HCT116 (cell line): ENCODE measurements at regions not wholly inside any gene's neighbourhood (a gene's known extent, or its start where the extent isn't known, plus 50 kb on each side); places are given as distances from the start of the nearest gene placed in this dataset.

Source experiments
- ATAC-seq: fragments of 200-7000 bp; cut with Tn5 transposase; 2 replicates; pipeline ENCODE4 v1.9.1; 2020; ENCODE audit warnings: mild to moderate bottlenecking, moderate library complexity
- BruUV-seq: library from RNA; stranded (reverse); fragments of 400-500 nt; replicated peaks from 2 replicates; lab custom pipeline; 2021; lab: Mats Ljungman, UMichigan
- CTCF ChIA-PET: fragments of 300-600 bp; sonication (Branson Sonifier 250); formaldehyde crosslinking; loops from one replicate; lab custom pipeline; 2021; ENCODE audit warnings: antibody characterized with exemption; lab: Charles Lee
- POLR2A ChIA-PET: fragments of 300-600, 350-600 bp; sonication (Branson Sonifier 250); formaldehyde crosslinking; loops from one replicate; lab custom pipeline; 2021; ENCODE audit warnings: antibody characterized with exemption; lab: Charles Lee
- RAD21 ChIA-PET, 2 experiments: fragments of 300-600 bp; sonication (Branson Sonifier 250); formaldehyde crosslinking; loops; one replicate each; lab custom pipeline; 2023; ENCODE audit warnings: low total read pairs in 2 of 2; ENCODE audit not compliant: uncharacterized antibody in 2 of 2, unreplicated experiment in 2 of 2, low non-redundant PET in 1 of 2; lab: Charles Lee
- DNase-seq: peaks from one replicate; pipeline ENCODE4 v3.0.0-alpha.2; 2010; ENCODE audit warnings: low read depth, low spot score
- H2AFZ ChIP-seq: fragments of 200-600 bp; shearing (Covaris generic), sonication (generic); 2 replicates; pipeline ENCODE4 v1.6.1; 2017; ENCODE audit warnings: low read depth, mixed run types, mixed read lengths, antibody characterized with exemption, low read length; ENCODE audit not compliant: poor library complexity, severe bottlenecking
- H3K27ac ChIP-seq: 2 replicates; pipeline ENCODE4 v1.5.1; 2012; ENCODE audit warnings: low read depth, low read length
- H3K27me3 ChIP-seq: fragments of 200-600 bp; sonication (generic); 2 replicates; pipeline ENCODE4 v1.6.1; 2016; ENCODE audit warnings: mixed run types, low read length, mixed read lengths; ENCODE audit not compliant: insufficient read depth
- H3K36me3 ChIP-seq, 2 experiments: fragments of 200-500 bp in 1 of 2; fragments of 200-600 bp in 1 of 2; sonication (Bioruptor generic) in 1 of 2; sonication (generic) in 1 of 2; 2 replicates each; pipeline versions ENCODE4 v1.5.1 to v1.6.1; 2014 to 2016; ENCODE audit warnings: low read length in 2 of 2, inconsistent platforms in 1 of 2, mixed read lengths in 1 of 2, mixed run types in 1 of 2; ENCODE audit not compliant: insufficient read depth in 2 of 2, control insufficient read depth in 1 of 2
- H3K4me1 ChIP-seq, 2 experiments: fragments of 200-600 bp in 1 of 2; sonication (generic) in 1 of 2; 2 replicates each; pipeline versions ENCODE4 v1.5.1 to v1.6.1; 2012 to 2017; ENCODE audit warnings: low read length in 2 of 2, inconsistent platforms in 1 of 2, mild to moderate bottlenecking in 1 of 2, mixed read lengths in 1 of 2, mixed run types in 1 of 2, moderate library complexity in 1 of 2; ENCODE audit not compliant: insufficient read depth in 2 of 2, control insufficient read depth in 1 of 2
- H3K4me2 ChIP-seq: fragments of 200-600 bp; sonication (generic); 2 replicates; pipeline ENCODE4 v1.6.1; 2017; ENCODE audit warnings: mixed run types, low read length, mixed read lengths
- H3K4me3 ChIP-seq, 2 experiments: fragments of 200-600 bp in 1 of 2; sonication (generic) in 1 of 2; replicated peaks in 1 of 2; 2 replicates each; pipeline ENCODE4 v1.5.1; 2011 to 2016; ENCODE audit warnings: low read length in 2 of 2, control low read depth in 1 of 2, low read depth in 1 of 2, mild to moderate bottlenecking in 1 of 2, mixed read lengths in 1 of 2, mixed run types in 1 of 2
- H3K79me2 ChIP-seq: fragments of 200-600 bp; sonication (generic); 2 replicates; pipeline ENCODE4 v1.6.1; 2017; ENCODE audit warnings: mild to moderate bottlenecking, mixed run types, low read length, moderate library complexity, mixed read lengths; ENCODE audit not compliant: insufficient read depth
- H3K9ac ChIP-seq: fragments of 200-600 bp; sonication (generic); 2 replicates; pipeline ENCODE4 v1.6.1; 2016; ENCODE audit warnings: low read length, mixed read lengths
- H3K9me2 ChIP-seq: fragments of 200-600 bp; sonication (generic), shearing (Covaris generic); 2 replicates; pipeline ENCODE4 v1.6.1; 2017; ENCODE audit warnings: mixed run types, mild to moderate bottlenecking, moderate library complexity; ENCODE audit not compliant: insufficient read depth
- H3K9me3 ChIP-seq, 2 experiments: fragments of 200-500 bp in 1 of 2; fragments of 200-600 bp in 1 of 2; sonication (Bioruptor generic) in 1 of 2; sonication (generic) in 1 of 2; 2 replicates each; pipeline ENCODE4 v1.6.1; 2014 to 2017; ENCODE audit warnings: low read length in 2 of 2, mixed read lengths in 2 of 2, inconsistent platforms in 1 of 2, low read depth in 1 of 2, mild to moderate bottlenecking in 1 of 2, mixed run types in 1 of 2, moderate library complexity in 1 of 2; ENCODE audit not compliant: control insufficient read depth in 1 of 2, insufficient read depth in 1 of 2
- H4K20me1 ChIP-seq: fragments of 200-600 bp; sonication (generic), shearing (Covaris generic); 2 replicates; pipeline ENCODE4 v1.6.1; 2017; ENCODE audit warnings: mixed run types, mild to moderate bottlenecking, moderate library complexity; ENCODE audit not compliant: insufficient read depth
- ELF1 ChIP-seq: IDR thresholded peaks from 2 replicates; pipeline ENCODE4 v1.6.1; 2012; ENCODE audit warnings: low read depth, borderline replicate concordance
- EZH2phosphoT487 ChIP-seq: fragments of 200-600 bp; IDR thresholded peaks from 2 replicates; pipeline ENCODE4 v1.6.1; 2018; ENCODE audit warnings: antibody characterized with exemption, borderline replicate concordance
- FOSL1 ChIP-seq: IDR thresholded peaks from 2 replicates; pipeline ENCODE4 v1.6.1; 2012; ENCODE audit warnings: low read depth
- POLR2A ChIP-seq: IDR thresholded peaks from 2 replicates; pipeline ENCODE4 v1.7.0; 2011; ENCODE audit warnings: borderline replicate concordance; ENCODE audit not compliant: insufficient read depth, insufficient read length; ENCODE audit errors: extremely low read depth
- POLR2AphosphoS5 ChIP-seq: IDR thresholded peaks from 2 replicates; pipeline ENCODE4 v1.6.1; 2011; ENCODE audit warnings: mild to moderate bottlenecking, low read depth, low read length, moderate library complexity
- SIN3A ChIP-seq: IDR thresholded peaks from 2 replicates; pipeline ENCODE4 v1.6.1; 2012; ENCODE audit warnings: low read depth
- SP1 ChIP-seq: IDR thresholded peaks from 2 replicates; pipeline ENCODE4 v1.6.1; 2012; ENCODE audit warnings: low read depth
- SRF ChIP-seq: IDR thresholded peaks from 2 replicates; pipeline ENCODE4 v1.6.1; 2012; ENCODE audit warnings: low read depth
- TCF7L2 ChIP-seq: IDR thresholded peaks from 2 replicates; pipeline ENCODE4 v1.7.0; 2011; ENCODE audit warnings: borderline replicate concordance, inconsistent platforms; ENCODE audit not compliant: insufficient read depth, insufficient read length; ENCODE audit errors: extremely low read depth
- intact Hi-C: fragments of 100-400 bp; cut with micrococcal nuclease; formaldehyde crosslinking; loops from 2 replicates; pipeline ENCODE4 v1.10.0; 2022
- TF ChIP-seq, protein P1 (sequence below): IDR thresholded peaks from 2 replicates; pipeline ENCODE4 v1.6.1; 2011; ENCODE audit warnings: mild to moderate bottlenecking, low read length, moderate library complexity; ENCODE audit not compliant: insufficient replicate concordance; ENCODE audit errors: extremely low read depth

DNA sequence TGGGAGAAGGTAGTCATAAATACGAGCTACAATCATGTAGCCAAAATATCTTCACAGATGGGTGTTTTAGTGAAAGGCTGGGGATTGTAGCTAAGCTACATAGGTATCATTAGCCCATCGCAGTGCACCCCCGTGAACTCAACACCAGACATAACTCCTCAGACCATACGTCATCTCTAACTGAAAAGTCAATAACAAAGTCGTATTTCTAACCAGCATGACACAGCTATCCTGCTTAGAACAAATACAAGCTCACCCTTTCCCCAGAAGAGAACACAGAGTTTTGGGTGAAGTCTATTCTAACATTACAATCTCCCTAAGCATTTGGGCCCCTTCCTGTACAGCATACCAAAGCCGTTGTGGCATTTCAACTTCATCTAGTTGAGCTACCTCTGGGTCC, 636.6 kb upstream of the DPP6 start:
- ChIA-PET RAD21 (no interaction called here), CTCF (no interaction called here), POLR2A (no interaction called here)
- Histone ChIP-seq H4K20me1 (no peaks in the 10 kb centered on the region), H3K27me3 (no peaks in the 10 kb centered on the region), H2AFZ (no peak overlapping the region), H3K9me3 (peaks cover 0 to 2% of the 10 kb centered on the region in 2 experiments; a peak in 2 of 4 replicates), H3K9ac (no peak overlapping the region), H3K4me2 (no peak overlapping the region), H3K9me2 (no peaks in the 10 kb centered on the region), H3K27ac (no peak overlapping the region), H3K4me1 (no peaks in the 10 kb centered on the region), H3K79me2 (no peaks in the 10 kb centered on the region), H3K36me3 (no peaks in the 10 kb centered on the region), H3K4me3 (no peak overlapping the region)
- TF ChIP-seq POLR2A = no peak
- no peak for TF ChIP-seq SRF
- TF ChIP-seq FOSL1 = no peak
- TF ChIP-seq, protein P1, sequence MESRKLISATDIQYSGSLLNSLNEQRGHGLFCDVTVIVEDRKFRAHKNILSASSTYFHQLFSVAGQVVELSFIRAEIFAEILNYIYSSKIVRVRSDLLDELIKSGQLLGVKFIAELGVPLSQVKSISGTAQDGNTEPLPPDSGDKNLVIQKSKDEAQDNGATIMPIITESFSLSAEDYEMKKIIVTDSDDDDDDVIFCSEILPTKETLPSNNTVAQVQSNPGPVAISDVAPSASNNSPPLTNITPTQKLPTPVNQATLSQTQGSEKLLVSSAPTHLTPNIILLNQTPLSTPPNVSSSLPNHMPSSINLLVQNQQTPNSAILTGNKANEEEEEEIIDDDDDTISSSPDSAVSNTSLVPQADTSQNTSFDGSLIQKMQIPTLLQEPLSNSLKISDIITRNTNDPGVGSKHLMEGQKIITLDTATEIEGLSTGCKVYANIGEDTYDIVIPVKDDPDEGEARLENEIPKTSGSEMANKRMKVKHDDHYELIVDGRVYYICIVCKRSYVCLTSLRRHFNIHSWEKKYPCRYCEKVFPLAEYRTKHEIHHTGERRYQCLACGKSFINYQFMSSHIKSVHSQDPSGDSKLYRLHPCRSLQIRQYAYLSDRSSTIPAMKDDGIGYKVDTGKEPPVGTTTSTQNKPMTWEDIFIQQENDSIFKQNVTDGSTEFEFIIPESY = no peak
- TF ChIP-seq SP1 = no peak
- TF ChIP-seq POLR2AphosphoS5 = no peak
- no TSS peak for BruUV-seq
- no peak for ATAC-seq
- intact Hi-C loops = no loop called here
- DNase-seq = no peak

DNA sequence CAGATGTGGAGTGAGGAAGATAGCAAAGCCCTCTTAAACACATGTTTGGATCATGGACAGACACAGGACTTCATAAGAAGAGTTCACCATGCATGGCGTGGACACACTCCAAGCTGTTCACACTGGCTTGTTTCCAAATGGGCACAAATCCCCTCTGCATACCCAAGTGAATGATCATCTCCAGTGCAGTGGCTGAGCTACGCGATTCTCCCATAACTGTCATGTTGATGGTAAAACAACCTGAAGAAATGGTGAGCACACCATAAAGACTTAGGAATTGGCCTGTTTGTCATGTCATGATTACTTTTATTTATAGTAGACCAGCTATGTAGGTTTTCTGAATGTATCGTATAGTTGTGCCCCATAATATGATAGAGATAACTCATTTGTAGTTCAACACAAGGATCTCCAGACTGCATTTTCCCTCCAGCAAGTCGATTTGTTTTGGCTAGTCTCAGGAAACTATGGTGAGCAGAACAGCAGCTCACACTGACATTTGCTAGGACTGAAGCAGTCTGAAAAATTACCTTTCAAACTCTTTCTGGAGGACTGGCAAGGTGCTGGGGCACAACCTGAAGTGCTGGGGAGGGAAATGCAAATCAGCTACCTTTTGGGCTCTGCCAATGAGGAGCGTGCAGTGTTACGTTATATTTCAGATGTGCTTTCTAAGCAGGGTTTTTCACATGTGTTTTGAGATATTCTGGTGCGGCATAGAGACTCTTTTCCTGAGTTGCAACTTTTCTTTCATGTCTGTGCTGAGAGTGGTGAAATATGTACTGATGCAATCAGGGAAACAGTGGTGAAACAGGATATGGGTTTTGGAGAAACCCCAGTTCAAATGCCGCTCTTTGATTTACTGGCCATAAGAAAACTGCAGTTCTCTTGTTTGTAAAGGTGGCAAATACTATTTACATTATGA, 629.6 kb upstream of the DPP6 start:
- Histone ChIP-seq H3K36me3 (no peaks in the 10 kb centered on the region), H3K4me3 (no peak overlapping the region), H3K79me2 (no peaks in the 10 kb centered on the region), H2AFZ (no peak overlapping the region), H3K9me2 (no peaks in the 10 kb centered on the region), H3K9ac (no peak overlapping the region), H3K4me2 (no peak overlapping the region), H4K20me1 (no peaks in the 10 kb centered on the region), H3K27ac (no peak overlapping the region), H3K4me1 (no peaks in the 10 kb centered on the region), H3K27me3 (no peaks in the 10 kb centered on the region), H3K9me3 (peaks cover 0 to 11% of the 10 kb centered on the region in 2 experiments; a peak in 2 of 4 replicates)
- DNase-seq (no peak), ATAC-seq (no peak)
- TF ChIP-seq SP1 (no peak), EZH2phosphoT487 (no peak), TCF7L2 (no peak), SIN3A (no peak), SRF (no peak), ELF1 (no peak)
- RAD21 ChIA-PET = no interaction called here
- intact Hi-C loops = no loop called here
- no TSS peak for BruUV-seq
- POLR2A ChIA-PET = no interaction called here
- CTCF ChIA-PET = no interaction called here
